ENCODE measurements at regions not wholly inside any gene's neighbourhood (a gene's known extent, or its start where the extent isn't known, plus 50 kb on each side); places are given as distances from the start of the nearest gene placed in this dataset.
"Not testable (repeated sequence)": the region's sequence is repeated elsewhere in the genome, so short reads cannot be mapped to it uniquely, and the experiment has no call there.

DNA sequence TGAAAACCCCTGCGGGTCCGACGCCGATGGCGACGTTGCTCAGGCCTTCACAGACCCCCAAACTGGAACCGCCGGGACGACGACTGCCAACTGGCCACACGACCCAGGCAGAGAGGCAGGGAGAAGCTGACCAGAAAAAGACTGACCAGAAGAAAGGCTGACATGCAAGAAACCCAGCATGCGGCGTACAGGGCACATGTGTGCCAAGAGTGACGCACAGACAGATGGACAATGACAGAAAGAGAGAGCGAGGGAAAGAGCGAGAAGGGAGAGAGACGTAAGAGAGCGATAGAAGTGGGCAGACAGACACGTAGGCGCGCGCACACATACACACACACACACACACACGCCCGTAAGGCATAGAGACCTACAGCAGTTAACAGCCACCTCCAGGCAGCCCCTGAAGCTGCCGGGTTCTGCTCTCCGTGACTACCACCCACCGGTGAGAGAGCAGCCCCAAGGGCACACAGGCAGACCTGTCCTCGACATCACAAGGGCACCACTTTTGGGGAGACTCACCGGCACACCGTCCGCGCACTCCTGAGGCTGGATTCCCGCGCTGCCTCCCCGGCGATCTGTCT is 67.2 kb upstream of the ZNF527 start:
- DNase-seq: no peak

DNA sequence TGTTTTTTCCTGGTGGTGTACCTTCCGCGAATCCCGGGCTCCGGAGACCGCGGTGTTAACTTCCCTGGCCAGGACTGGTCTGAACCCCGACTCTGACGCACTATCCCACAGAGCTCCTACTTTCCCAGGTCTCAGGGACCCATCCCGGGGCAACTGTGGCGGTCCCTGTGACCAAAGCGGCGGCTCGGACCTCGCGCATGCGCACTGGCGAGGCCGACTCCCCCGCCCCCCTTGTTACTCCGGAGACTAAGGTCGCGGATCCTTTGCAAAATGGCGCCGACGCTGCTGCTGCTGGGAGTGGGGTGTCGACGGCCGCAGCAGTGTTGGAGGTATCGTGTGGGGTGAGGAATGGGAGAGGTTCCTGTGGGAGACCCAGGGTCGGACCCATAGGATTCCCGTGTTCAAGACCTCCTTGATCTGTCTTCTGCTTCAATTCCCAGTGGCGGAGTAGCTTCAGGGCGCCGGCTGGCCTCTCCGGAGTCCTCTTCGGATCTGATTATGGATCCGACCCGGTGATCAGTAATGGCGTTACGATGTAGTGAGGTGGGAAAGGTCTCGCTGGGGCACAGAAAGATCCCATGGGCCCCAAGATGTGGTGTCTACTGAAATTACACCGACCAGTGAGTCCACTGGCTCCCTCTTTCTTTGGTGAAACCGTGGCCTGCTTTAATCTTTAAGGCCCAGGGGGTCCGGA is 66.6 kb upstream of the ZNF527 start:
- DNase-seq: peak in 1 of 2 donors; percentile 35

DNA sequence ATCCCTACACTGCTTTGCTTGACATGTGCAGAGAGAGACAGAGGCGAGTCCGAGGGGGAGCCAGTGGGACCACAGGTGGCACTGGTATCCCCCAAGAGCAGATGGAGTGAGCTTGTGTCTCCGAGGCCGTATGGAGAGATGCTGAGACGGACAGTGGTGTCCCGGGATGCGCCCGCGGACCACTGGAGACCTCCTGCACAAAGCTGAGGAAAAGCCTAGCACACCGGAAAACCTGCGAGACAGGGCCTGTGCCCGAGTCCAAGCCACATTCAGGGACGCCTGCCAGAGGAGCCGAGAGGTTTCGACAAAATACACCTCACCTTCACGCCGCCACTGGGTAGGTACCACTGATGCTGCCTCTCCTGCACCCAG is 66.0 kb upstream of the ZNF527 start:
- DNase-seq: no peak

DNA sequence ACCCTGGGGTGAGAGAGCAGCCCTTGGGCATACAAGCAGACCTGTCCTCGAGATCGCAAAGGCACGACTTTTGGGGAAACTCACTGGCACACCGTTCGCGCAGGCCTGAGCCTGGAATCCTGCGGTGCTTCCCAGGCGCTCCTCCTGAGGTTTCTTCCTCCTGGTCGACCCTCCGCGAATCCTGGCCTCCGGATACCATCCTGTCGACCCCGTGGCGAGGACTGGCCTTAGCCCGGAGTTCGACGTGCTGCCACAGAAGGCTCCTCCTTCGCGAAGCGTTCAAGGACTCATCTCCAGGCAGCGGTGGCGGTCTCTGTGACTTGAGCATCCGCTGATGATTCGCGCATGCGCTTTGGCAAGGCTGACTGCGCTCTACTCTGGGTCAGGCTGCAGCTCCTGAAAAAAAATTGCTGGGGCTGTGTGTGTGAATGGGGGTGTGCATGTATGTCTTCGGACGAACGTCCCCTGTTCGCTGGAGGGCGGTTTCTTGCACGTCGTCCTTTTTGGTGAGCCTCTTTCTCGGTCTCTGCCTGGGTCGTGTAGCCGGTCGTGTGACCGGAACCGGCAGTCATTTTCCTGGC is 64.4 kb upstream of the ZNF527 start:
- DNase-seq: no peak

DNA sequence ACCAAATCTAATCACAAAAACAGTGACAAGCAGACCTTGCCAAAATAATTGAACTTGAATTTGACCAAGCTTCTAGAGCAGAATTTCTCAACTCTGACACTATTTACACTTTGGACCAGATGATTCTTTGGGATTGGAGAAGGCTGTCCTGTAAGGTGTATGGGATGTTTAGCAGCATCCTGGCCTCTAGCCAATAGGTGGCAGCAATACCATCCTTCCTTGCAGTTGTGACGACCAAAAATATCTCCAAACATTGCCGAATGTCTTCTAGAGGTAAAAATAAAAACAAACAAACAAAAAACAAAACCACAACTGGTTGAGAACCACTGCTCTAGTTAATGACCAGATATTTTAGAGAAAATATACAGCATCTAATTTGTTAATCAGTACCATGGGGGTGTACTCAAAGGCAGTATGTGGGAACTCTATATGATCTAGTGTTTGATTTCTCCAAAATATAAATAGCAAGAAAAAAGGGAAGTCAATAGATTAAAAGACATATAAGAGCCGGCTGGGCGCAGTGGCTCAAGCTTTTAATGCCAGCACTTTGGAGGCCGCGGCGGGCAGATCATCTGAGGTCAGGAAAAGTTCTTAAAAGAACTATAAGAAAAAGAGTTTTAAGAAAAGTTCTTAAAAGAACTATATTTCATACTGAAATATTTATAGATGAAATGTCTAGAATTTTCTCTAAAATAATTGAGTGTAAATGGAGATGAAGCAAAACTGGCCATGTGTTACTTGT is 60.9 kb upstream of the ZNF527 start:
- peak; percentile 31 to 53 for DNase-seq

DNA sequence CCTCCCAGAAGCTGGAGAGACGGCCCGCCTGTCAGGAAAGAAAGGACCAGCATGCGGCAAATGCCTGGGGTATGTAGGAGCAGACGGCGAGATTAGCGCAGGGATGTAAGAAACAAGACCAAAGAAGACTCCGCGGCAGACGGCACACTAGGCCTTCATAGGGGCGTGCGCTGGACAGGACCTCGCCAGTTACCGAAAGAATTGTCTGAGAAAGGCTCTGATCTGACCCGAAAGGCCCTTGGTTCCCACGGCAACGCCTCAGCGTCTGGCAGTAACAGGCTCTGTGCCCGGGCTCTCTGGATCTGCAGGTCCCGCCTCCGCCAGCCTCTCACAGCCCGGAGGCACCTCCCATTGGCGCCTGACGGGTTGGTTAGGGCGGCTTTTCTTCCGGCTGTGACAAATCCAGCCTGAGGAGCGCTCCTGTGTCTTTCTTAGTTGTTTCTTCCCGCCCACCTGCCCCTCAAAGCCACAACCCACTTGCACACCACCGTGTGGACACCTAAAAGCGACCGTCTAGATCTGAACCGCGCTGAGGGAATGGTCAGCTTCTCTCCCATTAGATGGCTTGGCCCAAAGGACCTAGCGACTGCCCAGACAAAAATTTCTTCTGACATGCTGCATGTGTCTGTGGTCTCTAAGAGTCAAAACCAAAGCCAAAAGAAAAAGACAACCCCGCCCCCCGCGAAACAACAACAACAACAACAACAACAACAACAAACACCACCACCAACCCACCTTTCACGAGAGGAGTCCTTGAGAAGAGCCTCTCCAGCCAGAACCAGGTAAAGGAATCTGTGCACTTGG is 58.2 kb upstream of the ZNF527 start:
- DNase-seq: peak; percentile 68 to 74

DNA sequence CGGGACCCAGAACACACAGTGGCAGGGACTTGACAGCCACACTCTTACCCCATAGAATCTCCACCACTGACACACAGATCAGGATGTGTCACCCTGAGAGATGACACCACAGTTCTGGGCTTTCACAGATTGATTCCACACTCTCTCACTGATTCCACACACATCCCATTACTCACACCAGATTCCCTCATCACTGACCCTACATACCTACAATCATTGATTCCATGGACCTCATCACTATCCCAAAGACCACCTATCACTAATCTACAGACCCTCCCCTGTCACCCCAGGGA is 57.6 kb upstream of the ZNF527 start:
- DNase-seq: no peak

DNA sequence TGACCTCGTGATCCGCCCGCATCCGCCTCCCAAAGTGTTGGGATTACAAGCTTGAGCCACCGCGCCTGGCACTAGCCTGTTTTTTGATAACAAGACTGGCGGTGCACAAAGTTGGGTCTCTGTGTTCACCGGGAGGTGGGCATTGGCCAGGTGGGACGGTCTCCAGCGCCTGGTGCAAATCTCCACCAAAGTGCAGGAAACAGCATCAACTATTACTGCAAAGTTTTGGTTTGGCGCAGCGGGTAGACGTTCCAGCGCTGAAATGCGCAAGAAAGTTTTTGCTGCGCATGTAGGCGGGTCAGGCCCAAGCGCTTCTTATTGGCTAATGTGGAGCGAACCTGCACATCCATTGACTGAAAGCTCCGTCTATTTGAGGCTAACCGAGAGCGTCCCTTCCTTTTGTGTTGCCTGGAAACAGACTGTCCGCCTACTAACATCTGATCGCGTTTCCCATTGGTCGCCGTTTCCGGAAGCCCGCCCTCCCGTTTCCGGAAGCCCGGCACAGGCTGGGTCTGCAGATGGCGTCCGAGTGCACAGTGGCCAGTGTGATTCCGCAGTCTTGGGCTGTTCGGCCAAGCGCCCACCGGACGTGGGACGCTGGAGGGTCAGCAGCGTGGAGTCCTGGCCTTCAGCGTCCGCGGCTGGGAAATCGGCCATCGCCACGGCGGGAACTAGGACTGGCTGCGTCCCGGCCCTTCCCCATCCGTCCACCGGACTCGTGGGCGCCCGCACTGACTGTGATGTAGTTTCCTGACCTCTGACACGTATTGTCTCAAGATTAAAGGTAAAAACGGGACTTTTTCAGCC is 53.3 kb upstream of the ZNF527 start:
- DNase-seq: peak; percentile 96

DNA sequence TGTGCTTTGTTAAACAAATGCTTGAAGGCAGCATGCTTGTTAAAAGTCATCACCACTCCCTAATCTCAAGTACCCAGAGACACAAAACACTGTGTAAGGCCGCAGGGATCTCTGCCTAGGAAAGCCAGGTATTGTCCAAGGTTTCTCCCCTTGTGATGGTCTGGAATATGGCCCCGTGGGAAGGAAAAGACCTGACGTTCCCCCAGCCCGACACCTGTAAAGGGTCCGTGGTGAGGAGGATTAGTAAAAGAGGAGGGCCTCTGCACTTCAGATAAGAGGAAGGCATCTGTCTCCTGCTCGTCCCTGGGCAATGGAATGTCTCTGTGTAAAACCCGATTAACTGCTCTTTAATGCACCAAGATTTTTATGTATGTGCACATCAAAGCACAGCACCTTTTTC is 49.9 kb upstream of the ZNF527 start:
- DNase-seq: not testable (repeated sequence)

Measured in CD4-positive, alpha-beta T cell treated with Interleukin-1 beta for 1 hour (primary cell).